A549 (cell line): ENCODE measurements at regions not wholly inside any gene's neighbourhood (a gene's known extent, or its start where the extent isn't known, plus 50 kb on each side); places are given as distances from the start of the nearest gene placed in this dataset.
"Not testable (repeated sequence)": the region's sequence is repeated elsewhere in the genome, so short reads cannot be mapped to it uniquely, and the experiment has no call there.

Source experiments
- ATAC-seq, 2 experiments: fragments of 200-7000 bp in 1 of 2; fragments of >200 bp in 1 of 2; cut with Nextera tagmentation in 1 of 2; cut with Tn5 transposase in 1 of 2; 3 replicates each; pipeline versions ENCODE4 v1.8.0 to v1.9.1; 2018 to 2020; ENCODE audit warnings: mild to moderate bottlenecking in 1 of 2, moderate library complexity in 1 of 2
- CTCF ChIA-PET: fragments of 300-600 bp; sonication (Branson Sonifier 250); formaldehyde crosslinking; extraction: SDS; loops from one replicate; lab custom pipeline; 2021; ENCODE audit warnings: antibody characterized with exemption, inconsistent platforms; lab: Yijun Ruan, JAX
- POLR2A ChIA-PET: fragments of 350-600 bp; formaldehyde crosslinking; extraction: SDS; loops from one replicate; lab custom pipeline; 2021; ENCODE audit warnings: antibody characterized with exemption, inconsistent platforms; lab: Yijun Ruan, JAX
- DNase-seq, 2 experiments: peaks; one replicate each; pipeline versions ENCODE4 v3.0.0 to v3.0.0-alpha.2; 2011 to 2016; ENCODE audit warnings: low read depth in 1 of 2, low spot score in 1 of 2
- FAIRE-seq: peaks from 2 replicates; lab custom pipeline; 2011; peaks lifted over from hg19 to GRCh38; lab: Jason Lieb, UNC
- H3K27ac ChIP-seq, 2 experiments: fragments of >200 bp; sonication (Bioruptor Twin); formaldehyde crosslinking; 3 replicates each; pipeline ENCODE4 v1.5.1; 2016 to 2017
- H3K4me1 ChIP-seq: fragments of >200 bp; sonication (Bioruptor Twin); formaldehyde crosslinking; 3 replicates; pipeline ENCODE4 v1.6.1; 2016
- H3K4me2 ChIP-seq: fragments of >200 bp; sonication (Bioruptor Twin); formaldehyde crosslinking; 3 replicates; pipeline ENCODE4 v1.6.1; 2016
- H3K4me3 ChIP-seq: fragments of >200 bp; sonication (Bioruptor Twin); formaldehyde crosslinking; 3 replicates; pipeline ENCODE4 v1.5.1; 2016
- H3K9me3 ChIP-seq: fragments of >200 bp; sonication (Bioruptor Twin); formaldehyde crosslinking; 3 replicates; pipeline ENCODE4 v1.6.1; 2016
- CBX2 ChIP-seq: fragments of 200-600 bp; sonication (generic); IDR thresholded peaks from 2 replicates; pipeline ENCODE4 v1.6.1; 2016; ENCODE audit warnings: low read depth, mild to moderate bottlenecking, borderline replicate concordance
- CBX8 ChIP-seq: fragments of 200-600 bp; sonication (generic); IDR thresholded peaks from 2 replicates; pipeline ENCODE4 v1.6.1; 2016
- CHD4 ChIP-seq: fragments of 200-600 bp; sonication (generic); IDR thresholded peaks from 2 replicates; pipeline ENCODE4 v1.6.1; 2016; ENCODE audit warnings: antibody characterized with exemption, mild to moderate bottlenecking, borderline replicate concordance
- EHMT2 ChIP-seq: fragments of 200-600 bp; sonication (generic); IDR thresholded peaks from 2 replicates; pipeline ENCODE4 v1.6.1; 2016; ENCODE audit warnings: antibody characterized with exemption, low read depth, mild to moderate bottlenecking, moderate library complexity
- FOXS1 ChIP-seq: fragments of 250-450 bp; sonication (Bioruptor Pico); IDR thresholded peaks from 2 replicates; pipeline ENCODE4 v1.5.0; 2020; ENCODE audit warnings: mild to moderate bottlenecking, moderate library complexity
- HDAC2 ChIP-seq: fragments of 200-600 bp; sonication (generic); IDR thresholded peaks from 2 replicates; pipeline ENCODE4 v1.6.1; 2016
- HEYL ChIP-seq: fragments of 250-450 bp; sonication (Bioruptor Pico); IDR thresholded peaks from 2 replicates; pipeline ENCODE4 v1.8.0; 2021; ENCODE audit warnings: mild to moderate bottlenecking, moderate library complexity
- HOXA7 ChIP-seq: fragments of 250-450 bp; sonication (Bioruptor Pico); IDR thresholded peaks from 2 replicates; pipeline ENCODE4 v1.5.0; 2020; ENCODE audit warnings: mild to moderate bottlenecking, moderate library complexity
- POLR2A ChIP-seq: IDR thresholded peaks from 2 replicates; pipeline ENCODE4 v1.6.1; 2012; ENCODE audit warnings: mild to moderate bottlenecking, low read length
- POLR2AphosphoS2 ChIP-seq: conservative IDR thresholded peaks from 2 replicates; pipeline ENCODE4 v1.6.1; 2012; ENCODE audit warnings: low read length, improper control_type of control experiment, inconsistent platforms
- RCOR1 ChIP-seq: fragments of 150-350 bp; IDR thresholded peaks from 2 replicates; pipeline ENCODE4 v1.6.1; 2014; ENCODE audit warnings: antibody characterized with exemption, low read length, low read depth
- RFX5 ChIP-seq: fragments of 450-650 bp; IDR thresholded peaks from 2 replicates; pipeline ENCODE4 v1.7.1; 2014; ENCODE audit warnings: antibody characterized with exemption, mild to moderate bottlenecking, moderate library complexity
- TFCP2L1 ChIP-seq: fragments of 250-450 bp; sonication (Bioruptor Pico); IDR thresholded peaks from 2 replicates; pipeline ENCODE4 v1.5.0; 2021; ENCODE audit warnings: mild to moderate bottlenecking
- TP53 ChIP-seq: fragments of 250-450 bp; sonication (Bioruptor Pico); IDR thresholded peaks from 2 replicates; pipeline ENCODE4 v1.5.0; 2021; ENCODE audit warnings: mild to moderate bottlenecking, moderate library complexity
- ZC3H11A ChIP-seq: fragments of 450-650 bp; IDR thresholded peaks from 2 replicates; pipeline ENCODE4 v1.6.1; 2014; ENCODE audit warnings: antibody characterized with exemption, mild to moderate bottlenecking
- WGBS: methylation state at CpG from one replicate; pipeline ENCODE4 v1.1.6; 2017; ENCODE audit errors: missing lambda C conversion rate; 5-methylcytosine and 5-hydroxymethylcytosine counted together
- TF ChIP-seq, protein P1 (sequence below): IDR thresholded peaks from 2 replicates; pipeline ENCODE4 v1.6.1; 2012; ENCODE audit warnings: low read depth, borderline replicate concordance
- TF ChIP-seq, protein P2 (sequence below): fragments of 250-450 bp; sonication (Bioruptor Pico); IDR thresholded peaks from 2 replicates; pipeline ENCODE4 v1.5.0; 2021; ENCODE audit warnings: mild to moderate bottlenecking, moderate library complexity, borderline replicate concordance
- TF ChIP-seq, protein P3 (sequence below): fragments of >200 bp; sonication (Bioruptor Twin); formaldehyde crosslinking; IDR thresholded peaks from 3 replicates; pipeline ENCODE4 v1.5.1; 2016
- TF ChIP-seq, protein P4 (sequence below): fragments of 250-450 bp; sonication (Bioruptor Pico); IDR thresholded peaks from 2 replicates; pipeline ENCODE4 v1.5.0; 2020; ENCODE audit warnings: low read depth, mild to moderate bottlenecking, moderate library complexity
- TF ChIP-seq, protein P5 (sequence below): IDR thresholded peaks from 2 replicates; pipeline ENCODE4 v1.6.1; 2012
- TF ChIP-seq, protein P6 (sequence below): IDR thresholded peaks from 2 replicates; pipeline ENCODE4 v1.6.1; 2012

DNA sequence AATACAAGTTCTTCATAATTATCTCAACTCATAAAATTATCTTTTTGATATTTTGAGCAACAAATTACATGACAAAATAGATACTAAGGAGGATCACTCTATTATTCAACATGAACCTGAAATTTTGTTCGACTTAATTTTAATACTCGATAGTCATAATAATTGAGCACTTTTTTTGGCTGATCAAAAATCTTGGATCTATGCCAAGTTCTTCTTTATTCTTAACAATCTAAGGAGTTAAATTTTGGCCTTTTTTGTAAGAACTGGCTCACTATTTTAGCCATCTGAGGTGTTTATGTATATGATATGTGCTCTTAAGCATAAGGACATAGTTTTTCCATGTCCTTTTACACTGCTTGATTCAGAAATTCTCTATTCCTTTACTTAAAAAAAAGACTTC, 996.1 kb upstream of the COX7C start (continued):
- no peak for TF ChIP-seq HEYL (CRISPR knock-in tag)
- TF ChIP-seq, all 56 proteins: peak for 0

DNA sequence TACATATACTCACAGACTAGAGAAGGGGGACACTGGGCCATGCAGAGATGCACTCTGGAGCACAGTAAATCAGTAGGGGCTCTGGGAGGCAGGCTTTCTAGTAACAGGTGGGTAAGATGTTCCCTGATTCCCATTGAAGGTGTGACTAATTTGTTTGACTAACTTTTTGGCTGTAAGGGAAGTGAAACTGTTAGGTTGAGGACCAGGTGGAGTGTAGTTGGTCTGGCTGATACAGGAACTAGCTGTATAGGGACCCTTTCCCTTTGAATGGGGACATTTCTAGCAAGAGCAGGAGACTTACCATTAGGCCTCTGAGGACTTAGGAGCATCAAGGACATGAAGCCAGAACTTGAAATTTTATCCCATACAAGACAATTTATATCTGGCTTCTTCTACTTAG, 989.6 kb upstream of the COX7C start:
- Histone ChIP-seq H3K4me3 (no peak overlapping the region), H3K4me1 (no peaks in the 10 kb centered on the region), H3K4me2 (no peak overlapping the region), H3K27ac (no peak overlapping the region), H3K9me3 (no peaks in the 10 kb centered on the region)
- ChIA-PET CTCF (interaction anchor here (0.5 kb wide), 1 partner anchor 1155 kb away, joined by 3 read pairs; no protein-coding TSS in a partner anchor), POLR2A (no interaction called here)
- no peak for FAIRE-seq
- no peak for DNase-seq
- no peak for ATAC-seq
- TF ChIP-seq TP53 (CRISPR knock-in tag) (no peak), RFX5 (no peak), TFCP2L1 (CRISPR knock-in tag) (no peak), POLR2AphosphoS2 (no peak), HOXA7 (no peak), HDAC2 (no peak), EHMT2 (no peak), CHD4 (no peak), CBX8 (no peak)
- TF ChIP-seq, protein P1, sequence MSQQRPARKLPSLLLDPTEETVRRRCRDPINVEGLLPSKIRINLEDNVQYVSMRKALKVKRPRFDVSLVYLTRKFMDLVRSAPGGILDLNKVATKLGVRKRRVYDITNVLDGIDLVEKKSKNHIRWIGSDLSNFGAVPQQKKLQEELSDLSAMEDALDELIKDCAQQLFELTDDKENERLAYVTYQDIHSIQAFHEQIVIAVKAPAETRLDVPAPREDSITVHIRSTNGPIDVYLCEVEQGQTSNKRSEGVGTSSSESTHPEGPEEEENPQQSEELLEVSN, result no peak
- TF ChIP-seq, protein P2, sequence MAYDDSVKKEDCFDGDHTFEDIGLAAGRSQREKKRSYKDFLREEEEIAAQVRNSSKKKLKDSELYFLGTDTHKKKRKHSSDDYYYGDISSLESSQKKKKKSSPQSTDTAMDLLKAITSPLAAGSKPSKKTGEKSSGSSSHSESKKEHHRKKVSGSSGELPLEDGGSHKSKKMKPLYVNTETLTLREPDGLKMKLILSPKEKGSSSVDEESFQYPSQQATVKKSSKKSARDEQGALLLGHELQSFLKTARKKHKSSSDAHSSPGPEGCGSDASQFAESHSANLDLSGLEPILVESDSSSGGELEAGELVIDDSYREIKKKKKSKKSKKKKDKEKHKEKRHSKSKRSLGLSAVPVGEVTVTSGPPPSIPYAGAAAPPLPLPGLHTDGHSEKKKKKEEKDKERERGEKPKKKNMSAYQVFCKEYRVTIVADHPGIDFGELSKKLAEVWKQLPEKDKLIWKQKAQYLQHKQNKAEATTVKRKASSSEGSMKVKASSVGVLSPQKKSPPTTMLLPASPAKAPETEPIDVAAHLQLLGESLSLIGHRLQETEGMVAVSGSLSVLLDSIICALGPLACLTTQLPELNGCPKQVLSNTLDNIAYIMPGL, result no peak
- TF ChIP-seq, protein P3, sequence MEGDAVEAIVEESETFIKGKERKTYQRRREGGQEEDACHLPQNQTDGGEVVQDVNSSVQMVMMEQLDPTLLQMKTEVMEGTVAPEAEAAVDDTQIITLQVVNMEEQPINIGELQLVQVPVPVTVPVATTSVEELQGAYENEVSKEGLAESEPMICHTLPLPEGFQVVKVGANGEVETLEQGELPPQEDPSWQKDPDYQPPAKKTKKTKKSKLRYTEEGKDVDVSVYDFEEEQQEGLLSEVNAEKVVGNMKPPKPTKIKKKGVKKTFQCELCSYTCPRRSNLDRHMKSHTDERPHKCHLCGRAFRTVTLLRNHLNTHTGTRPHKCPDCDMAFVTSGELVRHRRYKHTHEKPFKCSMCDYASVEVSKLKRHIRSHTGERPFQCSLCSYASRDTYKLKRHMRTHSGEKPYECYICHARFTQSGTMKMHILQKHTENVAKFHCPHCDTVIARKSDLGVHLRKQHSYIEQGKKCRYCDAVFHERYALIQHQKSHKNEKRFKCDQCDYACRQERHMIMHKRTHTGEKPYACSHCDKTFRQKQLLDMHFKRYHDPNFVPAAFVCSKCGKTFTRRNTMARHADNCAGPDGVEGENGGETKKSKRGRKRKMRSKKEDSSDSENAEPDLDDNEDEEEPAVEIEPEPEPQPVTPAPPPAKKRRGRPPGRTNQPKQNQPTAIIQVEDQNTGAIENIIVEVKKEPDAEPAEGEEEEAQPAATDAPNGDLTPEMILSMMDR, result no peak
- TF ChIP-seq, protein P4, sequence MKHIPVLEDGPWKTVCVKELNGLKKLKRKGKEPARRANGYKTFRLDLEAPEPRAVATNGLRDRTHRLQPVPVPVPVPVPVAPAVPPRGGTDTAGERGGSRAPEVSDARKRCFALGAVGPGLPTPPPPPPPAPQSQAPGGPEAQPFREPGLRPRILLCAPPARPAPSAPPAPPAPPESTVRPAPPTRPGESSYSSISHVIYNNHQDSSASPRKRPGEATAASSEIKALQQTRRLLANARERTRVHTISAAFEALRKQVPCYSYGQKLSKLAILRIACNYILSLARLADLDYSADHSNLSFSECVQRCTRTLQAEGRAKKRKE (CRISPR knock-in tag), result no peak

DNA sequence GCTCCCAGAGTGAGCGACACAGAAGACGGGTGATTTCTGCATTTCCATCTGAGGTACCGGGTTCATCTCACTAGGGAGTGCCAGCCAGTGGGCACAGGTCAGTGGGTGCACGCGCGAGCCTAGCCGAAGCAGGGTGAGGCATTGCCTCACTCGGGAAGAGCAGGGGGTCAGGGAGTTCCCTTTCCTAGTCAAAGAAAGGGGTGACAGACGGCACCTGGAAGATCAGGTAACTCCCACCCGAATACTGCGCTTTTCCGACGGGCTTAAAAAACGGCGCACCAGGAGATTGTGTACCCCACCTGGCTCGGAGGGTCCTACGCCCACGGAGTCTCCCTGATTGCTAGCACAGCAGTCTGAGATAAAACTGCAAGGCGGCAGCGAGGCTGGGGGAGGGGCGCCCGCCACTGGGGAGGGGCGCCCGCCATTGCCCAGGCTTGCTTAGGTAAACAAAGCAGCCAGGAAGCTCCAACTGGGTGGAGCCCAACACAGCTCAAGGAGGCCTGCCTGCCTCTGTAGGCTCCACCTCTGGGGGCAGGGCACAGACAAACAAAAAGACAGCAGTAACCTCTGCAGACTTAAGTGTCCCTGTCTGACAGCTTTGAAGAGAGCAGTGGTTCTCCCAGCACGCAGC, 979.1 kb upstream of the COX7C start:
- DNase-seq, POLR2A ChIA-PET, CTCF ChIA-PET, H3K4me3 ChIP-seq, H3K27ac ChIP-seq, H3K9me3 ChIP-seq, H3K4me2 ChIP-seq, H3K4me1 ChIP-seq, ATAC-seq, FAIRE-seq: not testable (repeated sequence)
- WGBS, result 53% methylated on average over 17 of the region's 25 CpGs

DNA sequence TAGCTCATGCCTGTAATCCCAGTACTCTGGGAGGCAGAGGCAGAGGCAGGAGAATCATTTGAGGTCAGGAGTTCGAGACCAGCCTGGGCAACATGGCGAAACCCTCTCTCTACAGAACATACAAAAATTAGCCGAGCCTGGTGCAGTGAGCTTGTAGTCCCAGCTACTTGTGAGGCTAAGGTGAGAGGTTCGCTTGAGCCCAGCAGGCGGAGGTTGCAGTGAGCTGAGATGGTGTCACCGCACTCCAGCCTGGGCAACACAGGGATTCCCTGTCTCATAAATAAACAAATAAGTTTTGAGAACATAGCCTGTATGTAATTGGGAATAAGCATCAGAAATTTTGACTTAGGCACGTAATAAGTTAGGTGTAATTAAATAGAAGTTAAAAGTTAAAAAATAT, 971.7 kb upstream of the COX7C start:
- Histone ChIP-seq H3K9me3 (no peaks in the 10 kb centered on the region), H3K4me2 (no peak overlapping the region)
- FAIRE-seq (no peak), DNase-seq (no peak), ATAC-seq (no peak)
- TF ChIP-seq, protein P5, sequence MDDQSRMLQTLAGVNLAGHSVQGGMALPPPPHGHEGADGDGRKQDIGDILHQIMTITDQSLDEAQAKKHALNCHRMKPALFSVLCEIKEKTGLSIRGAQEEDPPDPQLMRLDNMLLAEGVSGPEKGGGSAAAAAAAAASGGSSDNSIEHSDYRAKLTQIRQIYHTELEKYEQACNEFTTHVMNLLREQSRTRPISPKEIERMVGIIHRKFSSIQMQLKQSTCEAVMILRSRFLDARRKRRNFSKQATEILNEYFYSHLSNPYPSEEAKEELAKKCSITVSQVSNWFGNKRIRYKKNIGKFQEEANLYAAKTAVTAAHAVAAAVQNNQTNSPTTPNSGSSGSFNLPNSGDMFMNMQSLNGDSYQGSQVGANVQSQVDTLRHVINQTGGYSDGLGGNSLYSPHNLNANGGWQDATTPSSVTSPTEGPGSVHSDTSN, result no peak
- no peak for TF ChIP-seq FOXS1 (CRISPR knock-in tag)
- no peak for TF ChIP-seq TFCP2L1 (CRISPR knock-in tag)
- TF ChIP-seq POLR2A, result no peak
- TF ChIP-seq, protein P2, result no peak
- TF ChIP-seq ZC3H11A, result no peak
- no peak for TF ChIP-seq CBX2
- TF ChIP-seq POLR2AphosphoS2, result no peak
- TF ChIP-seq RCOR1, result no peak
- TF ChIP-seq, protein P6, sequence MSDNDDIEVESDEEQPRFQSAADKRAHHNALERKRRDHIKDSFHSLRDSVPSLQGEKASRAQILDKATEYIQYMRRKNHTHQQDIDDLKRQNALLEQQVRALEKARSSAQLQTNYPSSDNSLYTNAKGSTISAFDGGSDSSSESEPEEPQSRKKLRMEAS, result no peak
- no peak for TF ChIP-seq CBX8
- TF ChIP-seq, protein P4 (CRISPR knock-in tag), result no peak
- TF ChIP-seq, all 56 proteins: peak for 0
- no peak overlapping the region for H3K27ac ChIP-seq
- H3K4me1 ChIP-seq, result no peaks in the 10 kb centered on the region
- 20% methylated on average over 7 of the region's 7 CpGs for WGBS
- no peak overlapping the region for H3K4me3 ChIP-seq
- ChIA-PET CTCF (no interaction called here), POLR2A (no interaction called here)
